Ishikawa (cell line): ENCODE measurements at regions not wholly inside any gene's neighbourhood (a gene's known extent, or its start where the extent isn't known, plus 50 kb on each side); places are given as distances from the start of the nearest gene placed in this dataset.

Source experiments
- CREB1 ChIP-seq: IDR thresholded peaks from 2 replicates; pipeline ENCODE4 v1.6.1; 2012; ENCODE audit warnings: low read depth
- EP300 ChIP-seq: IDR thresholded peaks from 2 replicates; pipeline ENCODE4 v1.6.1; 2012; ENCODE audit warnings: borderline replicate concordance
- FOXM1 ChIP-seq: IDR thresholded peaks from 2 replicates; pipeline ENCODE4 v1.6.1; 2012; ENCODE audit warnings: low read depth, borderline replicate concordance
- MAX ChIP-seq: IDR thresholded peaks from 2 replicates; pipeline ENCODE4 v1.6.1; 2012
- TAF1 ChIP-seq: IDR thresholded peaks from 2 replicates; pipeline ENCODE4 v1.6.1; 2012; ENCODE audit warnings: low read depth, mild to moderate bottlenecking
- YY1 ChIP-seq: IDR thresholded peaks from 2 replicates; pipeline ENCODE4 v1.6.1; 2012; ENCODE audit warnings: low read depth
- ZBTB7A ChIP-seq: IDR thresholded peaks from 2 replicates; pipeline ENCODE4 v1.6.1; 2012; ENCODE audit warnings: low read depth
- TF ChIP-seq, protein P1 (sequence below): IDR thresholded peaks from 2 replicates; pipeline ENCODE4 v1.6.1; 2012; ENCODE audit warnings: low read depth, mild to moderate bottlenecking

DNA sequence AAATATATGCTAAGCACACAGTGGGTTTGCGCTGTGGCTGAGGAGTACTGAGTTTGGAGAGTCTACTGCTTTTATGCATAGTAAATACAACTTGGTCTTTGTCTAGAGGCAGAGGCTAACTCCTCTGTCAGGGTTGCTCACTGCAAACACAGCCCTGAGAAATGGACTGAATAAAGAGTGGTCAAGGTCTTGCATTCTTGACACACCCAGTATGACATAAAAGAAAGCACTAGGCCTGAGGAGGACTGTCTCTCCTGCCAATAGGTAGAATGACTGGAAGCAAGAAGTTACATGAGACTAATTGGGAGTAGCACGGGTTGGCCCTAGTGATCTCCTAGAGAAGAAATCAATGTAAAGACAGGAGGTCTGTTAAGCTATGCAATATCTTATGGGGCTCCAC, 367.2 kb upstream of the B3GALT2 start:
- no peak for TF ChIP-seq YY1
- TF ChIP-seq TAF1, result no peak
- TF ChIP-seq, protein P1, sequence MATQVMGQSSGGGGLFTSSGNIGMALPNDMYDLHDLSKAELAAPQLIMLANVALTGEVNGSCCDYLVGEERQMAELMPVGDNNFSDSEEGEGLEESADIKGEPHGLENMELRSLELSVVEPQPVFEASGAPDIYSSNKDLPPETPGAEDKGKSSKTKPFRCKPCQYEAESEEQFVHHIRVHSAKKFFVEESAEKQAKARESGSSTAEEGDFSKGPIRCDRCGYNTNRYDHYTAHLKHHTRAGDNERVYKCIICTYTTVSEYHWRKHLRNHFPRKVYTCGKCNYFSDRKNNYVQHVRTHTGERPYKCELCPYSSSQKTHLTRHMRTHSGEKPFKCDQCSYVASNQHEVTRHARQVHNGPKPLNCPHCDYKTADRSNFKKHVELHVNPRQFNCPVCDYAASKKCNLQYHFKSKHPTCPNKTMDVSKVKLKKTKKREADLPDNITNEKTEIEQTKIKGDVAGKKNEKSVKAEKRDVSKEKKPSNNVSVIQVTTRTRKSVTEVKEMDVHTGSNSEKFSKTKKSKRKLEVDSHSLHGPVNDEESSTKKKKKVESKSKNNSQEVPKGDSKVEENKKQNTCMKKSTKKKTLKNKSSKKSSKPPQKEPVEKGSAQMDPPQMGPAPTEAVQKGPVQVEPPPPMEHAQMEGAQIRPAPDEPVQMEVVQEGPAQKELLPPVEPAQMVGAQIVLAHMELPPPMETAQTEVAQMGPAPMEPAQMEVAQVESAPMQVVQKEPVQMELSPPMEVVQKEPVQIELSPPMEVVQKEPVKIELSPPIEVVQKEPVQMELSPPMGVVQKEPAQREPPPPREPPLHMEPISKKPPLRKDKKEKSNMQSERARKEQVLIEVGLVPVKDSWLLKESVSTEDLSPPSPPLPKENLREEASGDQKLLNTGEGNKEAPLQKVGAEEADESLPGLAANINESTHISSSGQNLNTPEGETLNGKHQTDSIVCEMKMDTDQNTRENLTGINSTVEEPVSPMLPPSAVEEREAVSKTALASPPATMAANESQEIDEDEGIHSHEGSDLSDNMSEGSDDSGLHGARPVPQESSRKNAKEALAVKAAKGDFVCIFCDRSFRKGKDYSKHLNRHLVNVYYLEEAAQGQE, result no peak
- TF ChIP-seq MAX, result no peak
- no peak for TF ChIP-seq ZBTB7A
- TF ChIP-seq CREB1, result no peak
- TF ChIP-seq EP300, result no peak
- TF ChIP-seq FOXM1, result no peak
